ENCODE measurements at regions not wholly inside any gene's neighbourhood (a gene's known extent, or its start where the extent isn't known, plus 50 kb on each side); places are given as distances from the start of the nearest gene placed in this dataset.

DNA sequence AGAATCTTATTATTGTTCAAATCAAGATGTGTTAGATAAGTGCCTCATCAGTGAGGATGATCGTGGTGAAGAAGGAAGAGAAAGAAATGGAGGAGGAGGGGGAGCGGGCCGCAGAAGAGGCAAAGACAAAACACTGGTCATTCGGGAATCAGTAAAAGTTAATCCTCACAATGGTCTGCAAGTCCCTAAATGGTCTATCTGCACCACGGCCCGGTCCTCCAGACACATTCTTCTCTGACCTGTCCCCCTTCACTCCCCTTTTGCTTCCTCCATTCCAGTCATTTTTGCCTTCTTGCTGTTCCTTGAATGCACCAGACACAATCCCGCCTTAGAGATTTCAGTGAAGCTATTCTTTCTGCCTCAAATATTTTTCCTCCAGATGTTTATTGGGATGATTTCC is 240.1 kb upstream of the ADGRL2 start:
- TF ChIP-seq POLR2A (IDR thresholded peaks at IDR 0.05; ENCODE audit: low read depth) (no peak), EP300 (IDR thresholded peaks at IDR 0.05) (no peak), POLR2AphosphoS5 (IDR thresholded peaks at IDR 0.05) (no peak)
- TF ChIP-seq, protein P1, sequence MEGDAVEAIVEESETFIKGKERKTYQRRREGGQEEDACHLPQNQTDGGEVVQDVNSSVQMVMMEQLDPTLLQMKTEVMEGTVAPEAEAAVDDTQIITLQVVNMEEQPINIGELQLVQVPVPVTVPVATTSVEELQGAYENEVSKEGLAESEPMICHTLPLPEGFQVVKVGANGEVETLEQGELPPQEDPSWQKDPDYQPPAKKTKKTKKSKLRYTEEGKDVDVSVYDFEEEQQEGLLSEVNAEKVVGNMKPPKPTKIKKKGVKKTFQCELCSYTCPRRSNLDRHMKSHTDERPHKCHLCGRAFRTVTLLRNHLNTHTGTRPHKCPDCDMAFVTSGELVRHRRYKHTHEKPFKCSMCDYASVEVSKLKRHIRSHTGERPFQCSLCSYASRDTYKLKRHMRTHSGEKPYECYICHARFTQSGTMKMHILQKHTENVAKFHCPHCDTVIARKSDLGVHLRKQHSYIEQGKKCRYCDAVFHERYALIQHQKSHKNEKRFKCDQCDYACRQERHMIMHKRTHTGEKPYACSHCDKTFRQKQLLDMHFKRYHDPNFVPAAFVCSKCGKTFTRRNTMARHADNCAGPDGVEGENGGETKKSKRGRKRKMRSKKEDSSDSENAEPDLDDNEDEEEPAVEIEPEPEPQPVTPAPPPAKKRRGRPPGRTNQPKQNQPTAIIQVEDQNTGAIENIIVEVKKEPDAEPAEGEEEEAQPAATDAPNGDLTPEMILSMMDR (IDR thresholded peaks at IDR 0.05), result no peak
